Renal pelvis (tissue), 1 donor: ENCODE measurements at regions not wholly inside any gene's neighbourhood (a gene's known extent, or its start where the extent isn't known, plus 50 kb on each side); places are given as distances from the start of the nearest gene placed in this dataset.

ENCODE experiments used
- DNase-seq: peaks from one replicate; pipeline ENCODE4 v3.0.0-alpha.2; 2013

- DNase-seq: no peak
Observed at GRCh38 chr4:121226362-121226761, 62.2 kb upstream of the TNIP3 start.

GRCh38 chr4:121221608-121222007, 57.5 kb upstream of the TNIP3 start:
- no peak for DNase-seq

- DNase-seq: no peak
Observed at GRCh38 chr4:121221201-121221600, 57.1 kb upstream of the TNIP3 start.

GRCh38 chr4:121220698-121221097, 56.6 kb upstream of the TNIP3 start:
- DNase-seq: no peak

GRCh38 chr4:121219227-121219626, 55.1 kb upstream of the TNIP3 start:
- no peak for DNase-seq

GRCh38 chr4:121217351-121217750, 53.2 kb upstream of the TNIP3 start:
- DNase-seq: no peak

- no peak for DNase-seq
Observed at GRCh38 chr4:121216461-121216860, 52.3 kb upstream of the TNIP3 start.

GRCh38 chr4:121213940-121214339, 49.8 kb upstream of the TNIP3 start:
- no peak for DNase-seq
